Stomach smooth muscle (tissue), 2 donors: ENCODE measurements at regions not wholly inside any gene's neighbourhood (a gene's known extent, or its start where the extent isn't known, plus 50 kb on each side); places are given as distances from the start of the nearest gene placed in this dataset.

Experiments used
- H3K27ac ChIP-seq: one replicate; pipeline ENCODE4 v1.7.0; 2013; ENCODE audit warnings: mild to moderate bottlenecking, low read length, inconsistent platforms
- H3K27me3 ChIP-seq, 2 donors: one replicate each; pipeline ENCODE4 v1.7.0; 2013; ENCODE audit warnings: low read length in 2 of 2; ENCODE audit not compliant: insufficient read depth in 2 of 2, control insufficient read depth in 1 of 2
- H3K36me3 ChIP-seq, 2 donors: one replicate each; pipeline ENCODE4 v1.7.0; 2013; ENCODE audit warnings: low read length in 2 of 2; ENCODE audit not compliant: control insufficient read depth in 2 of 2, insufficient read depth in 2 of 2
- H3K4me1 ChIP-seq: one replicate; pipeline ENCODE4 v1.7.0; 2013; ENCODE audit warnings: low read length; ENCODE audit not compliant: control insufficient read depth, insufficient read depth
- H3K4me3 ChIP-seq, 2 donors: one replicate each; pipeline ENCODE4 v1.7.0; 2013; ENCODE audit warnings: low read length in 2 of 2
- H3K9ac ChIP-seq, 2 donors: one replicate each; pipeline ENCODE4 v1.7.0; 2013; ENCODE audit warnings: low read length in 2 of 2, mild to moderate bottlenecking in 1 of 2
- H3K9me3 ChIP-seq, 2 donors: one replicate each; pipeline ENCODE4 v1.7.0; 2013; ENCODE audit warnings: low read length in 2 of 2; ENCODE audit not compliant: control insufficient read depth in 2 of 2
- donor health status: healthy.
- donor health status: Pancreatic carcinoma.

DNA sequence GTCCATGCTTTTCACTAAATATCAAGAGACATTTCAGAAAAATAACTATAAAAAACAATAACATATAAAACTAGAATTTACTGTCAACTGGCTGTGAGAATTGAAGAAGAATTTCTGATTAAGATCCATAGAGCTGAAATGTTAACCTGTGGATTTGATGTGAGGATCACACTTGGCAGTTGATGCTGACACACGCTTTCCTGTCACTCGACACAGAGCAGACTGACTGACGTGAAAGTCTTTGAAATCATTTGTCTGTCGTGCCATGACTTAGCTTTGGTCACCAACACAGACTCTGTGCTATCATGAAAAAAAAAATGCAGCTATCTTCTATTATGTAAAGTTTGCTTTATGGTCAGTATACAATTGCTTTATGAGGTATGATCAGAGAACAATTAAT, 706.0 kb upstream of the ZP4 start:
- Histone ChIP-seq H3K9ac (no peak overlapping the region), H3K9me3 (no peaks in the 10 kb centered on the region), H3K27ac (no peak overlapping the region), H3K36me3 (no peaks in the 10 kb centered on the region), H3K4me1 (no peaks in the 10 kb centered on the region), H3K27me3 (no peaks in the 10 kb centered on the region), H3K4me3 (no peak overlapping the region)

DNA sequence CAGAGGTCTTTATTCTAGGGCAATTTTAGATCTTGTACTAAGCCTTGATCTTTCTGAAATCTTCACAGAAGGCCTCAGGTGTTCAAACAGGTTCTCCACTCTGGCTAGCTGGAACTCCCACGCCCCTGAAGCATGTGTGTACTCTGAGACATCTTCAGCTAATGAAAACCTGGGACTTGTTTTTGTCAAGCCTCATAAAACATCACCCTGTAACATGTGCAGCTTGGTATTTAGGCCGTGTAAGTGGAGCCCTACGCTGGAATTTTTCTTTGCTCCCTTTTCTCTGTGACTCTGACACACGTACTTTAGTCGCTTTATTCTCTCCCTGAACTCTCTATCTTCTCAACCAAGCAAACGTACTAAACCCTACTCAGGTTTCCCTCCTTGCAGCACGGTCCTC, 701.9 kb upstream of the ZP4 start:
- H3K9me3 ChIP-seq, result no peaks in the 10 kb centered on the region
- no peaks in the 10 kb centered on the region for H3K27me3 ChIP-seq
- H3K27ac ChIP-seq, result no peak overlapping the region
- H3K4me1 ChIP-seq, result no peaks in the 10 kb centered on the region
- H3K36me3 ChIP-seq, result no peaks in the 10 kb centered on the region
- H3K9ac ChIP-seq, result no peak overlapping the region
- no peak overlapping the region for H3K4me3 ChIP-seq

DNA sequence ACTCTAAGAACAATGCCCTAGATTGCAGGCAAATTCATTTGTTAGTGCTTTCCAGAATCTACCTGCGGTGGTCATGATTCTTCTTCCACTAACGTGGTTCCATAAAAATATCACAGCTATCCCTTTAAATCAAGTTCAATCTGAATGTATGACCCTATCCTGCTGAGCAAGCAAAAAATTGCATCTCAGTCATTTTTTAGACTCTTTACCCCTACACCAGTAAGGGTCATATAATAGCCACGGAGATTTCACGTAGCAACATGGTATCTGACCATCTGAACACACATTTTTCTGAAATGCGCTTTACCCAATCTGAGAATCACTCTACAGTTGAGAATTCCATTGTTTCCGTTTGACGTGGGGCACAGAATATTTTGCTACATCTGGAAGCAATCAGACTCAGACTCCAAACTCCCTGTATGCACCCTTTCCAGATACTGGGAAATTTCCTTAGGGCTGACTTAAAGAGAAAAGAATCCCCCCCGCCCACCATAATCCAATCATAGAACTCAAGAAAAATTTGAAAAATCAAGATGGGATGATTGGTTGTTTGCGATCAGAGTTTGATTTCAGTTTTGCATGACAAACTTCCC, 699.2 kb upstream of the ZP4 start:
- no peaks in the 10 kb centered on the region for H3K27me3 ChIP-seq
- no peak overlapping the region for H3K9ac ChIP-seq
- H3K4me3 ChIP-seq, result no peak overlapping the region

DNA sequence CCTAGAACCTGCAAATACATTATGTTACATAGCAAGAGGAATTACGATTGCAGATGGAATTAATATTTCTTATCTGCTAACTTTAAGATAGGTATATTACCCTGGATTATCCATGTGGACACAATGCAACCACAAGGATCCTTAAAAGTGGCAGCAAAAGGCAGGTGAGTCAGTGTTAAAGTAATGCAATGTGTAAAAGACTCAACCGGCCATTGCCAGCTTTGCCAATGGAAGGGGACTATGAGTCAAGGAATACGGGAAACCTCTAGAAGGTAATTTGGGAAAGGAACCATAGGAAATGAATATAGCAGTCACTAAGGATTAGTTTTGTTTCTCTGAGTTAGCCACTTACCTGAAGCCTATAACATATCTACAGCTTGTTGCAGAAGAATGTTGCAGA, 692.1 kb upstream of the ZP4 start:
- Histone ChIP-seq H3K4me3 (no peak overlapping the region), H3K9ac (no peak overlapping the region), H3K36me3 (no peaks in the 10 kb centered on the region), H3K27ac (no peak overlapping the region), H3K27me3 (no peaks in the 10 kb centered on the region), H3K4me1 (no peaks in the 10 kb centered on the region), H3K9me3 (no peaks in the 10 kb centered on the region)

More for the DNA sequence above, 699.2 kb upstream of the ZP4 start:
- Histone ChIP-seq H3K9me3 (no peaks in the 10 kb centered on the region), H3K36me3 (no peaks in the 10 kb centered on the region), H3K4me1 (no peaks in the 10 kb centered on the region), H3K27ac (no peak overlapping the region)

DNA sequence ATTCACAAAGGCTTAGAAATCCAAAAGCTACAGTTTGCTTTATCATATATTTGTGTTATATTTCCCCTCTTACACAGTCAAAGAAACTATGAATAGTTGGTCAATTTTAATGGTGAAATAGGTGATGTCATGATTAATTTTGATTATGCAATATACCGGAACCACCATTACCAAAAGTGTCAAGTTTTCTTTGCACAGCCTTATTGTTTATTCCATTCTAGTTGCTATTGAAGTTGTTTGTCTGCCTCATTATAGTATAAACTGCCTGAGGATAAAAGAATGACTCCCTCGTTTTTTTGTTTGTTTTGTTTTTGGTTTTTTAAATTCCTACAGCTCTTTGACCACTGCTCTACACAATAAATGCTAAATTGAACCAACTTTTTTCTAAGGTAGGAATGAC, 690.6 kb upstream of the ZP4 start:
- Histone ChIP-seq H3K27ac (no peak overlapping the region), H3K9ac (no peak overlapping the region), H3K4me1 (no peaks in the 10 kb centered on the region), H3K36me3 (no peaks in the 10 kb centered on the region), H3K4me3 (no peak overlapping the region), H3K9me3 (no peaks in the 10 kb centered on the region), H3K27me3 (no peaks in the 10 kb centered on the region)

DNA sequence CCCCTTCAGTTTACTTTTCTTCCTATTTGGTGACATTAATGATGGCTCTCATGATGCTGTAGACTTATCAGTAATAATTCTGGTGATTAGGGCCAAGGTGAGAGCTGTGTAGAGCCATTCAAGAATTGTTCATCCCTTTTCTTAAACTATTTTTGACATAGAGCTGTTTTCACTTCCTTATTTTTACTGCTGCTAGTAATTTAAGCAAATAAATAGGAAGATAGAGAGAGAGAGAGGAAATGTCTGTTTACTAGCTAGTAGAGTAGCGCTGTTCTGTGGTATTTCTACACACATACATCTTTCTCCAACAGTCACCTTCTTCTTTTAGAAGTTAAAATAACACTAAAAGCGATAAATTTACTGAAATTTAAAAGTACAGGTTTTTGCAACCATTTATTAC, 678.0 kb upstream of the ZP4 start:
- Histone ChIP-seq H3K27me3 (no peaks in the 10 kb centered on the region), H3K36me3 (no peaks in the 10 kb centered on the region), H3K9ac (no peak overlapping the region), H3K27ac (no peak overlapping the region), H3K9me3 (no peaks in the 10 kb centered on the region), H3K4me3 (no peak overlapping the region), H3K4me1 (no peaks in the 10 kb centered on the region)

DNA sequence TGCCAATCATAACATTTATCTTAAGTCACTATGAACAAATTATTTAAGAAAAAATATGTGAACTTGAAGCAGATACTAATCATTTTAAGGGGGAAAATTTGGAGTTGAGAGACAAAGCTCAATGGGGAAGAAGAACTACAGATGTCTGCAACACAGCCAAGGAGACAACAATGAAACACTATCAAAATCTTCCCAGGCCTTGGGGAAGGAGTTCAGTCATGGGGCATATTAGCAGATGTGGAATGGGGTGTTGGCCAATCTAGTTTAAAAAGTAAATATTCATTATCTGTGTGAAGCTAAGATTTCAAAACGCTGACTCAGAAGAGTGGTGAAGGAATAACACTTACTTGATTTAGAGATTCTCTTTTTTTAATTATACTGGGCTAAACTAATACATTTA, 671.6 kb upstream of the ZP4 start:
- Histone ChIP-seq H3K27me3 (no peaks in the 10 kb centered on the region), H3K9me3 (no peaks in the 10 kb centered on the region), H3K27ac (no peak overlapping the region), H3K4me3 (no peak overlapping the region), H3K36me3 (no peaks in the 10 kb centered on the region), H3K9ac (no peak overlapping the region), H3K4me1 (no peaks in the 10 kb centered on the region)

DNA sequence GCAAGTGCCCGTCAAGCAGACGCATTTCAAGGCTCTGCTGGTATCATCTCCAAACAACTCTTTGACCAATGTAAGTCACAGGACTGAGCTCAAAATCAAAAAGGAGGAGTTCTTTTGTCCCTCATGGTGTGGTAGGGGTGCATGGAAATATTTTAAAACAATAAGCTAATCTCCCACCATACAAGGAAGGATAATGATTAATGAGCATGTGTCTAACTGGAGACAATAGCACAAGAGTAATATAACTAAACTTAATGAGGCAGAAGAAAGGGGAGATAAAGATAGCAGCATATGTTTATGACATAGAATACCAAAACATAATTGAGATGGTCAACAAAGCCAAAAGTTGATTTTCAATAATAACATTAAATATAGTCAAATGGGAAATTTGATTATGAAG, 668.0 kb upstream of the ZP4 start:
- no peak overlapping the region for H3K4me3 ChIP-seq
- no peaks in the 10 kb centered on the region for H3K9me3 ChIP-seq

DNA sequence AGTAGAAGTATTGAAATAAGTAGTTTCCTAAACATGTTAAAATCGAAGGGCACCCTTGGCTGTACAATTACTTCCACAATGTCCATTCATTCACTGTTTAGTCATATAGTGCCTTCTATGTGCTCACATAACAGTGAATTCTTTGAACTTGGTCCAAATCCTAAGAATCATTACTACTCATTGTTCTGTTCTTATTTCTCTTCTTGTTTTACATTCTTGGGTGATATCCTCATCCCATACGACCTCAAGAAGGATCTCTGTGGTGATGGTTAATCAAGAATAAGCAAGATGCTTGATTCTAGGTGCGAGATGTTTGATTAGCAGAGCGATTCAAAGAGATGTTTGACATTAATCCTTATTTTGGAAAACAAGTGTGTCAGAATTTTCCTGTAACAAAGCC, 667.4 kb upstream of the ZP4 start:
- Histone ChIP-seq H3K4me1 (no peaks in the 10 kb centered on the region), H3K27ac (no peak overlapping the region), H3K36me3 (no peaks in the 10 kb centered on the region), H3K9ac (no peak overlapping the region), H3K4me3 (no peak overlapping the region), H3K27me3 (peaks cover 0 to 2% of the 10 kb centered on the region in 2 donors), H3K9me3 (no peaks in the 10 kb centered on the region)

More for the DNA sequence above, 668.0 kb upstream of the ZP4 start:
- Histone ChIP-seq H3K27ac (no peak overlapping the region), H3K9ac (no peak overlapping the region), H3K27me3 (peaks cover 0 to 2% of the 10 kb centered on the region in 2 donors), H3K36me3 (no peaks in the 10 kb centered on the region), H3K4me1 (no peaks in the 10 kb centered on the region)

DNA sequence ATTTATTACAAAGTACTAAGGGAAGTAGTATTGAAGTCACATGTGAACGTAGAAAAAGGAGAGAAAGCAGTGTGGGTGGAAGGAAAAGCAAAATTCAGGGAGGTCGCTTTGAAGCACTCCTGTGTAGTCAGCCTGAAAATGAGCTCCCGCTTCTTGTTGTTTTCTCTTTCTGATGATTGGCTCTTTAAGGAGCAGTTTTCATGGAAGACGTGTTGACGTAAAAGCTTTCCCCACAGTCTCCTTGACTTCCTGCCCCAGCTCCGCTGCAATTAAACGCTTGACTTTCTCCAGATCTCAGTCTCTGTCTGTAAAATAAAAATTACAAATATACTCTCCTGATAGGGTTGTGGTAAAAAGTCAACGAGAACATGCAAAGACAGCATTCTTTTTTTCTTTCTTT, 661.5 kb upstream of the ZP4 start:
- Histone ChIP-seq H3K9me3 (no peaks in the 10 kb centered on the region), H3K9ac (no peak overlapping the region), H3K36me3 (no peaks in the 10 kb centered on the region), H3K4me3 (no peak overlapping the region), H3K27ac (no peak overlapping the region), H3K27me3 (peaks cover 0 to 2% of the 10 kb centered on the region in 2 donors), H3K4me1 (no peaks in the 10 kb centered on the region)

DNA sequence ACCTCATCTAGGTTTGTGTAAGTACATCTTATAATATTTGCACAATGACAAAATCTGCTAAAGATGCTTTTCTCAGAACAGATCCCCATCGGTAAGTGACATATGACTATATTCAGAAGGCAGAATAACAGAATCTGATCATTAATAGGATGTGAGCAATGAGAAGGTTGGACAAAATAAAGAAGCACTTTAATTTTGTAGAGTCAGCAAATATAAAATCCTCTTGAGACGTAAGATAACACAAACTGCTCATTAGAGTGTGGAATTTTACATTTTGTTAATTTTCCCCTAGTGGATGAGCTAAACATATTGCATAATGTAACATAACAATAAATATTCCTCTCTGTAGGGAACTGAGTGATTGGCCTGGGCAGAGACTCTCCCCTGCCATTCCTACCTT, 658.4 kb upstream of the ZP4 start:
- H3K4me1 ChIP-seq, result no peaks in the 10 kb centered on the region
- no peaks in the 10 kb centered on the region for H3K9me3 ChIP-seq
- no peak overlapping the region for H3K27ac ChIP-seq
- no peak overlapping the region for H3K4me3 ChIP-seq
- no peaks in the 10 kb centered on the region for H3K36me3 ChIP-seq
- H3K9ac ChIP-seq, result no peak overlapping the region
- H3K27me3 ChIP-seq, result no peaks in the 10 kb centered on the region
